ENCODE measurements at regions not wholly inside any gene's neighbourhood (a gene's known extent, or its start where the extent isn't known, plus 50 kb on each side); places are given as distances from the start of the nearest gene placed in this dataset.
A peak's percentile ranks its signal among the peaks of the same experiment; 100 is the strongest.

- no peak for DNase-seq
These were observed 336.3 kb upstream of the KIF2A start for GRCh38 chr5:61969755-61970154.

GRCh38 chr5:61970218-61970617 is 335.8 kb upstream of the KIF2A start:
- no peak for DNase-seq

- DNase-seq: peak in 1 of 5 donors; percentile 15
These were observed 331.3 kb upstream of the KIF2A start for GRCh38 chr5:61974680-61975079.

- DNase-seq: no peak
These were observed 324.1 kb upstream of the KIF2A start for GRCh38 chr5:61981886-61982285.

- DNase-seq: no peak
These were observed 314.6 kb upstream of the KIF2A start for GRCh38 chr5:61991430-61991829.

GRCh38 chr5:61991866-61992265 is 314.1 kb upstream of the KIF2A start:
- no peak for DNase-seq

GRCh38 chr5:61993295-61993927 is 312.6 kb upstream of the KIF2A start:
- no peak for DNase-seq

- DNase-seq: no peak
These were observed 311.8 kb upstream of the KIF2A start for GRCh38 chr5:61994171-61994570.

GRCh38 chr5:61995486-61995885 is 310.5 kb upstream of the KIF2A start:
- no peak for DNase-seq

GRCh38 chr5:61999371-61999770 is 306.6 kb upstream of the KIF2A start:
- no peak for DNase-seq

- no peak for DNase-seq
These were observed 305.4 kb upstream of the KIF2A start for GRCh38 chr5:62000646-62001045.

- DNase-seq: no peak
These were observed 304.4 kb upstream of the KIF2A start for GRCh38 chr5:62001640-62002039.

GRCh38 chr5:62002436-62002835 is 303.6 kb upstream of the KIF2A start:
- DNase-seq: no peak

- no peak for DNase-seq
These were observed 300.5 kb upstream of the KIF2A start for GRCh38 chr5:62005551-62005950.

GRCh38 chr5:62007457-62007856 is 298.5 kb upstream of the KIF2A start:
- DNase-seq: no peak

GRCh38 chr5:62011089-62011664 is 294.8 kb upstream of the KIF2A start:
- DNase-seq: no peak

- no peak for DNase-seq
These were observed 288.9 kb upstream of the KIF2A start for GRCh38 chr5:62017092-62017491.

GRCh38 chr5:62029303-62029702 is 276.7 kb upstream of the KIF2A start:
- DNase-seq: no peak

GRCh38 chr5:62030326-62030725 is 275.7 kb upstream of the KIF2A start:
- no peak for DNase-seq

- no peak for DNase-seq
These were observed 268.0 kb upstream of the KIF2A start for GRCh38 chr5:62038024-62038423.

- no peak for DNase-seq
These were observed 264.8 kb upstream of the KIF2A start for GRCh38 chr5:62041156-62041756.

- DNase-seq: no peak
These were observed 264.0 kb upstream of the KIF2A start for GRCh38 chr5:62042007-62042406.

- DNase-seq: no peak
These were observed 262.4 kb upstream of the KIF2A start for GRCh38 chr5:62043289-62044280.

Measured in T-helper 1 cell (primary cell).